WTC11 (cell line): ENCODE measurements at regions not wholly inside any gene's neighbourhood (a gene's known extent, or its start where the extent isn't known, plus 50 kb on each side); places are given as distances from the start of the nearest gene placed in this dataset.

Experiments
- ATAC-seq: fragments of 200-7000 bp; cut with Tn5 transposase; 2 replicates; pipeline ENCODE4 v1.10.0; 2021; ENCODE audit warnings: mild to moderate bottlenecking, moderate library complexity
- CTCF ChIA-PET: fragments of 300-600 bp; sonication (Branson Sonifier 250); formaldehyde crosslinking; loops from one replicate; lab custom pipeline; 2021; ENCODE audit warnings: antibody characterized with exemption; lab: Charles Lee
- POLR2A ChIA-PET: fragments of 350-600 bp; sonication (Branson Sonifier 250); formaldehyde crosslinking; loops from one replicate; lab custom pipeline; 2021; ENCODE audit warnings: antibody characterized with exemption; lab: Charles Lee
- DNase-seq: peaks from one replicate; pipeline ENCODE4 v3.0.0; 2021; ENCODE audit warnings: low spot score
- H3K27ac Mint-ChIP-seq: 2 replicates; pipeline ENCODE4 v1.8.0; 2021; ENCODE audit warnings: mixed read lengths
- H3K27me3 Mint-ChIP-seq: 2 replicates; pipeline ENCODE4 v1.8.0; 2021; ENCODE audit warnings: low read depth, mild to moderate bottlenecking, moderate library complexity, mixed read lengths
- H3K36me3 Mint-ChIP-seq: 2 replicates; pipeline ENCODE4 v1.8.0; 2021; ENCODE audit warnings: mixed read lengths
- H3K4me1 Mint-ChIP-seq: 2 replicates; pipeline ENCODE4 v1.8.0; 2022; ENCODE audit warnings: mixed read lengths
- H3K4me3 Mint-ChIP-seq: 2 replicates; pipeline ENCODE4 v1.8.0; 2021; ENCODE audit warnings: mild to moderate bottlenecking, moderate library complexity, mixed read lengths
- H3K9me3 Mint-ChIP-seq: 2 replicates; pipeline ENCODE4 v1.8.0; 2021; ENCODE audit warnings: mixed read lengths
- AR ChIP-seq: fragments of 250-450 bp; sonication (Bioruptor Pico); IDR thresholded peaks from 2 replicates; pipeline ENCODE4 v1.9.0; 2021; ENCODE audit warnings: mild to moderate bottlenecking
- E2F1 ChIP-seq: sonication (generic); formaldehyde crosslinking; IDR thresholded peaks from 2 replicates; pipeline ENCODE4 v1.8.0; 2022; ENCODE audit warnings: mild to moderate bottlenecking, missing genetic modification reagents
- E2F4 ChIP-seq: sonication (generic); formaldehyde crosslinking; IDR thresholded peaks from 2 replicates; pipeline ENCODE4 v1.8.1; 2022; ENCODE audit warnings: low read depth, mild to moderate bottlenecking, moderate library complexity, missing genetic modification reagents, borderline replicate concordance
- FOXP1 ChIP-seq: sonication (generic); formaldehyde crosslinking; IDR thresholded peaks from 2 replicates; pipeline ENCODE4 v1.8.0; 2022; ENCODE audit warnings: missing genetic modification reagents, mild to moderate bottlenecking, moderate library complexity, borderline replicate concordance
- GABPB1 ChIP-seq: sonication (generic); formaldehyde crosslinking; IDR thresholded peaks from 2 replicates; pipeline ENCODE4 v1.8.1; 2023; ENCODE audit warnings: mild to moderate bottlenecking, missing genetic modification reagents
- IRF2 ChIP-seq: sonication (generic); formaldehyde crosslinking; IDR thresholded peaks from 2 replicates; pipeline ENCODE4 v1.8.0; 2022; ENCODE audit warnings: low read depth, missing genetic modification reagents, borderline replicate concordance
- JAZF1 ChIP-seq: fragments of 250-450 bp; sonication (Bioruptor Pico); IDR thresholded peaks from 2 replicates; pipeline ENCODE4 v1.9.0; 2021; ENCODE audit warnings: moderate library complexity, mild to moderate bottlenecking, inconsistent platforms
- KAT7 ChIP-seq: sonication (generic); formaldehyde crosslinking; IDR thresholded peaks from 2 replicates; pipeline ENCODE4 v1.8.1; 2023; ENCODE audit warnings: missing genetic modification reagents, mild to moderate bottlenecking, borderline replicate concordance
- MLX ChIP-seq: sonication (generic); formaldehyde crosslinking; IDR thresholded peaks from 2 replicates; pipeline ENCODE4 v1.8.1; 2023; ENCODE audit warnings: mild to moderate bottlenecking, missing genetic modification reagents, moderate library complexity
- NFYB ChIP-seq: sonication (generic); formaldehyde crosslinking; conservative IDR thresholded peaks from 2 replicates; pipeline ENCODE4 v1.8.0; 2022; ENCODE audit warnings: low read depth, missing genetic modification reagents
- PREB ChIP-seq: sonication (generic); formaldehyde crosslinking; IDR thresholded peaks from 2 replicates; pipeline ENCODE4 v1.8.1; 2022; ENCODE audit warnings: mild to moderate bottlenecking, missing genetic modification reagents, moderate library complexity, borderline replicate concordance
- RELA ChIP-seq: sonication (generic); formaldehyde crosslinking; IDR thresholded peaks from 2 replicates; pipeline ENCODE4 v1.8.1; 2022; ENCODE audit warnings: missing genetic modification reagents, mild to moderate bottlenecking, borderline replicate concordance
- TCF7 ChIP-seq: sonication (generic); formaldehyde crosslinking; IDR thresholded peaks from 2 replicates; pipeline ENCODE4 v1.8.0; 2022; ENCODE audit warnings: mild to moderate bottlenecking, low read depth, missing genetic modification reagents, moderate library complexity
- USF1 ChIP-seq: sonication (generic); formaldehyde crosslinking; IDR thresholded peaks from 2 replicates; pipeline ENCODE4 v1.8.0; 2022; ENCODE audit warnings: mild to moderate bottlenecking, missing genetic modification reagents
- ZNF423 ChIP-seq: fragments of 250-450 bp; sonication (Bioruptor Pico); IDR thresholded peaks from 2 replicates; pipeline ENCODE4 v2.1.2; 2022; ENCODE audit warnings: mild to moderate bottlenecking, moderate library complexity
- ZNF425 ChIP-seq: fragments of 250-450 bp; sonication (Bioruptor Pico); conservative IDR thresholded peaks from 2 replicates; pipeline ENCODE4 v1.9.0; 2021; ENCODE audit warnings: mild to moderate bottlenecking
- ZNF512 ChIP-seq: sonication (generic); formaldehyde crosslinking; IDR thresholded peaks from 2 replicates; pipeline ENCODE4 v1.8.1; 2022; ENCODE audit warnings: missing genetic modification reagents, borderline replicate concordance

GRCh38 chrX:40177489-40177888, 79.7 kb upstream of the BCOR start:
- H3K27me3 Mint-ChIP-seq: peaks cover 6% of the 10 kb centered on the region
- POLR2A ChIA-PET: interaction anchor here (1.0 to 1.7 kb wide), 4 partner anchors 10 to 361 kb away, joined by 3 to 9 read pairs (median 6); no protein-coding TSS in a partner anchor
- no peak for TF ChIP-seq ZNF425 (CRISPR knock-in tag)
- TF ChIP-seq ZNF423: no peak
- no peak for TF ChIP-seq E2F4 (CRISPR knock-in tag)
- no peak for TF ChIP-seq JAZF1
- TF ChIP-seq GABPB1 (CRISPR knock-in tag): no peak
- TF ChIP-seq RELA (CRISPR knock-in tag): no peak
- TF ChIP-seq MLX (CRISPR knock-in tag): no peak
- no peak for TF ChIP-seq KAT7
- no peak for TF ChIP-seq TCF7 (CRISPR knock-in tag)
- no peak for TF ChIP-seq PREB (CRISPR knock-in tag)
- no peak for TF ChIP-seq IRF2 (CRISPR knock-in tag)
- no peak for TF ChIP-seq AR (CRISPR knock-in tag)
- TF ChIP-seq FOXP1: no peak
- no peak for TF ChIP-seq E2F1
- no peak for TF ChIP-seq ZNF512
- no peak for TF ChIP-seq NFYB (CRISPR knock-in tag)
- no peak for TF ChIP-seq USF1 (CRISPR knock-in tag)
- H3K4me1 Mint-ChIP-seq: peaks cover 24% of the 10 kb centered on the region
- DNase-seq (no peak), ATAC-seq (no peak)
- H3K27ac Mint-ChIP-seq: no peak overlapping the region
- peak overlapping the region; percentile 73 for H3K4me3 Mint-ChIP-seq
- H3K9me3 Mint-ChIP-seq: no peaks in the 10 kb centered on the region
- H3K36me3 Mint-ChIP-seq: no peaks in the 10 kb centered on the region
- CTCF ChIA-PET: interaction anchor here (0.5 to 2.0 kb wide), 4 partner anchors 10 to 167 kb away, joined by 3 to 8 read pairs (median 3); no protein-coding TSS in a partner anchor
